ENCODE measurements at regions not wholly inside any gene's neighbourhood (a gene's known extent, or its start where the extent isn't known, plus 50 kb on each side); places are given as distances from the start of the nearest gene placed in this dataset.

DNA sequence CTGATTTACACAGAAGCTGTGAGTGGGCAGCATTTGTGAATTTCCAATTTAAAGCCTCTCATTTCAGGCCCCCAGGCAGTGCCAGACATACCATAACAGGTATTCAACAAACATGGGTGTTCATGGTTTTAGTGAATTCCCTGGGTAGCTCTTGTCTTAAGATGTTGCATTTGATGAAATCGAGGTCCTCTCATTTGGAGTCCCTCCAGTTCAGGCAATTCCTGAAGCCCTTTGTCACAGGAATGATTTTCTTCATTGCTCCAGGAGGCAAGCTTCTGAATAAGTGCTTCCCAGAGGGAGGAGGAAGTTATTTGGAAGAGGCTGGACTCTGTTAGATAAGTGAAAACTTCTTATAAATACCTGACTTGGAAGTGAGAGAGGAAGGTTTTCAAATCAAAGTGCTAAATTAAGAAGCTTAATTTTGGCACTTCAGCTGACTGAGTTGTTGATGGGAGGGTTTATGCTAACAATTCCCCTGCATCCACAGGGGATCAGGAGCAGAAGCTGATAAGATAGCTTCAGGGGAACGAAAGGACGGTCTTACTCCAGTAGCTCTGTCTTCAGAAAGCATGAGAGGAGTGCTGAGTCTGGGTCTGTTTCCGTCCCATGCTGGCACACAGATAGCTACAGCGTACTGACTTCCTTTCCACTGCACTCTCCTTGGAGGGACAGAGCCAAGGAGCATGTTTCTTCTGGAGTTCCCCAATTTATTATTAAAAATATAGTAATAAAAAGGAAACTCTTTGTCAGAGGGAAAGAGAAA, 543.1 kb downstream of the GBA3 start:
- no peak for DNase-seq

DNA sequence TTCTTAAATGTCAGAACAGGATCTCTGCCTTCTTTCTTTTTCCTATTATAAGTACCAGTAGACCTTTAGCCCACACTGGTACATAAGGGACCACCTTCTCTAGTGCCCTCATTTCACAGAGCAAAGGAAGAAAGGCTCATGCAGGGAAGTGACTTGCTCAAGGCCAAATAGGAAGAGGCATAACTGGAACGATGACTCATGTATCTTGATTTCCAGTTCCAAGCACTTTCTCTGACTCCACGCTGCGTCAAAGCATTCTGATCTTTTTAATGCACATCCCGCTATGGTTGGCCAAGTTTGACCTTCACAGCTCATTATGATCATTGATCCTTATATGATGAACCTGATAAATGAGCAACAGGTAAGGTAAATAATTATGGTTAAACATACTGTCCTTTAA, 542.0 kb downstream of the GBA3 start:
- no peak for DNase-seq

DNA sequence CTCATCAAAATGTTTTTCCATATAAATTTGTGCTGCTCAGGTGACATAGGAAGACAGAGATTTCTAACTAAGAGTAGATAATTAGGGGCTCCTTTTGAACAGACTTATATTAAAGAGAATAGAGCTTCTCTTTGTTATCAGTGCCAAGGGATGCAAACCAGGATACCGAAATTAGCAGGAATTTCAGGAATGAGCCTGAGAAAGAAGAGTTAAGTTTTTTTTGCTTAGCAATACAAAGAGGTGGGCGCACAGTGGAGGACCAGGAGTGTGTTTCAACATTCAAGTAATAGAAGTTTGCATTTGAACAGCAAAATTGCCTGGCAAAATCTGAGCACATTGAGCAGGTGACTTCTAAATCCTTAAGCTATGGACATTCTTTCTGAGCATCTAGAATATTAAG, 541.3 kb downstream of the GBA3 start:
- no peak for DNase-seq

DNA sequence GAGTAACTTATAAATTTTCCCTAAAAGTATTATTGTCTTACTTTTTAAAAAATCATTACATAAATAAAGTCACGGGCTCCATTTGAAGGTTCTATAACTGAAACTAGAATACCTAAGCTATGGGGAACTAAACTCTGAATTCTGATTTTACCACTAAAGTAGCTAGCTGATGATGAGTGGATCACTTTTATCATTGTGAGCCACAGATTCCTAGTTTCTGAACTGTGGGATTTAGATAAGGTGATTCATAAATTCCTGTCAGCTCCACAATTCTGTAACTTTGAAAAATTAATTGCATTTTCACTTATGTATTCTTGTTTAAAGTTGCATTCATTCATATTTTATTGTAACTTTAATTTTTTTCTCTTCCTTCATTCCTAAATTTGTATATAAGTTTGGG, 540.9 kb downstream of the GBA3 start:
- DNase-seq: no peak

DNA sequence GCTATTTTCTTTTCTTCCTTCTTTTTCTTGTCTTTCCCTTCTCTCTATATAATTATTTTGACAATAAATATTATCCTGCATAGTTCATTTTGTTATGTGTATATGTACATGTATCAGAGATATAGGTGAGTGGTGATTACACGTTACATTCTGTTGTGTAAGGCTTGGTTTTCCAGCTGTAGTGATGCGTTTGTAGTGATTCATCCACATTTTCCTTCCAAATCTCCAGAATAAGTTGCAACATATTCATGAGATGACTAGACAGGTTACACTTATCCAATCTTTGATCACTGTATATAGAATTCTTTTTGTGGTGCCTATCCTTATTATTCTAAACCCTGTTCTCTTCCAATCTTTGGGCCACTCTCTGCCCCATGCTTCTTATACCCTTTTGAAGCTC, 540.2 kb downstream of the GBA3 start:
- no peak for DNase-seq

DNA sequence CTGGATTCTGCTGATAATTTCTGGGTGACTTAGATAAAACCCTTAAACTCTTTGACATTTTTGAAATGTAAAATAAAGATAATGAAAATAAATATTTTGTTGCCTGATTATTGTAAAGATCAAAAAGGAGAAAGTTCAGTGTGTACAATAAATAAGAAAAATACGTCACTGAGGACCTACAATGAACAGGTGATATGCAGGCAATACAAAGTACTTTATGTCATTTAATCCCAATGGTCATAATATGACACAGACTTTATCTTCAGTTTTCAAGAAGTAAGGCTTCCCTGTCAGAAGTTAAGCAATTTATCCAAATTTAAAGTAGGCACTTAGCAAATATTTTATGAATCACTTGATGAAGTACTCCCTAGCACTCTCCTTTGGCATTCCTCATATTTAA, 532.8 kb downstream of the GBA3 start:
- DNase-seq: no peak

DNA sequence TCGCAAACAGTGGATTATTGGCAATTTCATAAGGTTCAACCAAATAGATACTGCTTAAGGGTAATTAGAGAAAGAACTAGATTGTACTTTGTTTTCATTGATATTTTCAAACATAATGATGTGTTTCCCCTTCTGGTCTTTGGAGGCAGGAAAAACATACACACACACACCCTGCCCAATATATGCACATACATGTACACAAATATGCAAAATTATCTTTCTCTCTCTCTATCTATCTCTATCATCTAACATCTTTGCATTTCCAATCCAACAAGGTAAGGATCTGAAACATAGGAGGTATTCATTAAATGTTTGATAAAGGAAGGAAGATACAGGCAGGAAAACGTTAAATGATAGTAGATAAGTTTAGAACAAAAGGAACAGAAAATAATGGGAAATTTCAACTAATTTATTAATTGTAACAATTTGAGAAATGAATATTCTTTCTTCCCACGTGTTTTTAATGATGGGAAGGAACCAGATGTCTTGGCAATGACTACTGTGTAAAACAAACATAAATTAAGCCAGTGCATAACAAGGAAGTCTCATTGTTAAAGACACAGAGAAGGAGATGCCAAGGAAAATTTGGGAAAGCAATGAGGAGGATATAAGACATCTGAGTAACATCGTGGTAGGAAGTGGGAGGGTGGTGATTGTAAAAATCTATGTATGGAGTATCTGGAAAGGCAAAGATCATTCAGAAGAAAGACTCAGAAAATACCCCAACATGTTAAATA, 532.1 kb downstream of the GBA3 start:
- DNase-seq: no peak

DNA sequence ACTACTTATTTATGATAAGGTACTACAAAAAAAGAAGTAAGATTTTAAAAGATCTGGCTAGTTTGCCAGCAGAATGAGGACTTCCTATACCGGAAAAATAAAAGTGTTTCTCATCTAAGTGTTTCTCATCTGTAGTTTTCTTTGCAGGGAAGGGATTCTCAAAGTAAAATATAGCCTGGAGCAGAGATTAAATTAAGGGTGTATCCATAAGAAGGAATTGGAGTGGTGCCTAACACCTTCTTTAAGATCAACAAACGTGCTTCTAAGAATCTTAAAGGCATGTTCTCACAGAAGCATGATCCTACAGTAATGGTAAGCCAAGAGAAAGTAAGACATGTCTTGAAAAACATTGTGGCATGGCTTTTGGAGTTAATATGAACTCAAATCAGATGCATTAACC, 528.2 kb downstream of the GBA3 start:
- DNase-seq: no peak

DNA sequence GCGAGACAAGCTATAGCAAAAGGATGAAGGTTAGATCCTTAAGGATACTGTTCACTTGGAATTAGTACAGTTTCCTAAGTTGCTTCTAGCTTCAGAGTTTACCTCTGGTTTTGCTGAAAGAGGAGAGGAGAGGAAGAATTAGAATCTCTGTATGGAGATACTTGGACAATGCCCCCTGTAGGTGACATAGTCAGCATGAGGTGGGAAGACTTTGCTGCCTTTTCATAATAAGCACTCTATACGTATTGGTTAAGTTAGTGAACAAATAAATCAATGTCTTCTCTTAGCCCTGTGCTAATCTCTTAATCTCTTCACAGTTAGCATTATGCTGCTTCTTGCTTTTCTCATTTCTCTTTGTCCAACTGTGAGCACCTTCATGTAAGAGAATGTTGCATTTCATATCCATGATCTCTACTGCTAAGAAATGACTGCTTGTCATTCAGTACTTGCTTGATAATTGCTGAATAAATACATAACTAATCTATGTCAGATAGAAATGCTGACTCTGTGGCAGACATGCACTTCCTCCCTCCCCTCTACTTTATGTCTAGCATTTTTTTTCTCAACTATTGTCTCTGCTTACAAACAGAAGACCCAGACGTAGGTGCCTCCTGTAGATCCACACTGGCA, 527.2 kb downstream of the GBA3 start:
- DNase-seq: no peak

DNA sequence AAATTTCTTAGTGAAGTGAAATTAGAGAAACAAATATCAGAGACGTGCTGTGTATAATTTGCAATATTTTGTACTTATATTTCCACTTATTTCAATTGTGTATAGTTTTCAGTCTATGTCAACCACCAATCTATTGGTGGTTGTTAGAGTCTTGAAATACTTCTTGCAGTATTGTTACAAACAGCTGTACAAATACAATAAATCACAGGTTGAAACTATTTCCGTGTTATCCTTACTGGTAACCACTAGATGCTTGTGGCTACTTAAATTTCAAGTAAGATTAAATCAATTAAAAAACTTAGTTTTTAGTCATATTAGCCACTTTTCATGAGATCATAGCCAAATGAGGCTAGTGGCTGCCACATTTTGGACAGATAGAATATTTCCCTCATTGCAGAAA, 520.5 kb downstream of the GBA3 start:
- no peak for DNase-seq

DNA sequence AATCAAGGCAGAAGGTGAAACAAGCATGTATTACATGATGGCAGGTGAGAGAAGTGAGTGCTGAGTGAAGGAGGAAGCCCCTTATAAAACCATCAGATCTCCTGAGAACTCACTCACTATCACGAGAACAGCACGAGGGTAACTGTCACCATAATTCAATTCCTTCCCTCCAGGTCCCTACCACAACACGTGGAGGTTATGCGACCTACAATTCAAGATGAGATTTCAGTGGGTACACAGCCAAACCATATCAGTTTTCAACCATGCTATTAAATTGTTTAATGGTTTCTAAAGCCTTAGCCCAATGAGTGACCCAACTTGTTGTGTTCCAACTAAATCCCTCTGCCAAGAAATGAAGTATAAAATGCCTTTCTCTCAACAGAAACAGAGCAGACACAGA, 519.8 kb downstream of the GBA3 start:
- no peak for DNase-seq

DNA sequence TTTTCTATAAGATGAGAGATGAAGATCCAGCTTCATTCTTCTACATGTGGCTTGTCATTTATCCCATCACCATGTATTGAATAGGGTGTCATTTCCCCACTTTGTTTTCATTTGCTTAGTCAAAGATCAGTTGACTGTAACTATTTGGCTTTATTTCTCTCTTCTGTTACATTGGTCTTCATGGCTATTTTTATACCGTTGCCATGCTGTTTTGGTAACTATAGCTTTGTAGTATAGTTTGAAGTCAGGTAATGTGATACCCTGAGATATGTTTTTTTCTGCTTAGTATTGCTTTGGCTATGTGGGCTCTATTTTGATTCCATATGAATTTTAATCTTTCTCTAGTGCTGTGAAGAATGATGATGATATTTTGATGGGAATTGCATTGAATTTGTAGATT, 514.3 kb downstream of the GBA3 start:
- DNase-seq: no peak

DNA sequence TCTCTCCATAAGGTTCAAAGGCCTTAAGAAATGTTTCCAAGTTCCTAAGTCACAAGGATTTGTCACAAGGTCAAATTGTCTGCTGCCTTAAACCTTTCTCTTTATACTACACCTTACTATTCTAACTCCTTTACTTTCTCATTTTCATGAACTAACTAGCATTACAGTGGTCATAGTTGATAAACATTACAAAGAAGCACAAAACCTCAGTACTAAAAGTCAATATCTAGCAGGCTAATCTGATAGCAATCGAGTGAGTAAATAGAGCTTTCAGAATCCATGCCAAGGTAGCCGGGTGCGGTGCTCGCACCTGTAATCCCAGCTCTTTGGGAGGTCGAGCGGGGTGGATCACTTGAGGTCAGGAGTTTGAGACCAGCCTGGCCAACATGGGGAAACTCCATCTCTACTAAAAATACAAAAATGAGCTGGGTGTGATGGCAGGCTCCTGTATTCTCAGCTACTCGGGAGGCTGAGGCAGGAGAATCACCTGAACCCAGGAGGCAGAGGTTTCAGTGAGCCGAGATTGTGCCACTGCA, 510.0 kb downstream of the GBA3 start:
- DNase-seq: no peak

DNA sequence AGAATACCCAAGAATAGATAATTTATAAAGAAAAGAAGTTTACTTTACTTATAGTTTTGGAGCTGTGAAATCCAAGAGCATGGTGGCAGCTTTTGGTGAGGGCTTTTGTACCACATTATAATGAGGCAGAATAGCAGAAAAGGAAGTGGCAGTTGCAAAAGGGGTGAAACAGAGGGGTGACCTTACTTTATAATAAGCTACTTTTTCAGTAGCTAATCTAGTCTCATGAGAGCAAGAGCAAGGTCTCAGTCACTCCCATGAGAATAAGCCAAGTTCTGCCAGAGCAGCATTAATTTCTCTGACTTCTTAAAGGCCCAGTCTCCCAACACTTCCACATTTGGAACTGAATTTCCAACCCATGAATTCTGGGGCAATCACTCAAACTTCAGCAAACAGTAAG, 502.0 kb downstream of the GBA3 start:
- DNase-seq: no peak

DNA sequence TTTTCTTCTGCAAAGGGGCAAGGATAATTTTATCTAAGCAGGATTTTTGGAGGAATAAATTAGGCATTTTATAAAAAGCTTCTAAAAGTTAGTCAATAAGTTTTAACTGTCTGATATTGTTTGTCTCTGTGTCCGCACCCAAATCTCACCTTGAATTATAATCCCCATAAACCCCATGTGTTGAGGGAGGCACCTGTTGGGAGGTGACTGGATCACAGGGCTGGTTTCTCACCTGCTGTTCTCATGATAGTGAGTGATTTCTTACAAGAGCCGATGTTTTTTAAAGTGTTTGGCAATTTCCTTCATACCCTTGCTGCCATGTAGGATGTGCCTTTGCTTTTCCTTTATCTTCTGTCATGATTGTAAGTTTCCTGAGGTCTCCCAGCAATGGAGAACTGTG, 481.4 kb downstream of the GBA3 start:
- no peak for DNase-seq

DNA sequence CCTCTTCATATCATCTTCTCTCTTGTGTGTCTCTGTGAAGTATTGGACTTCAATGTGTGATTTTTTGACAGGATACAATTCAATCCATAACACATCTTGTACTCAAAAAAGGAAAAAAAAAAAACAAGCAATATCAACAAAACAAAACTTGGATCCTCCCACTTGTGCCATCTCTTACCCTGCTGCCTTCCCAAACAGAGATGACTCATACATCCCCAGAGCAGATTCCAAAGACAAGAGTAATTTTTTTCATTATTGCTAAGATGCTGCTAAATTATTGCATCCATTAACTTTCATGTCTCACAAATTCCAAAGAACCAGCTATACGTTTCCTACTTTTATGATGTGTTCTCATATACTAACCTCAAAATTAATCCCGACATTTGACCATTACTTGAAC, 479.2 kb downstream of the GBA3 start:
- DNase-seq: no peak

DNA sequence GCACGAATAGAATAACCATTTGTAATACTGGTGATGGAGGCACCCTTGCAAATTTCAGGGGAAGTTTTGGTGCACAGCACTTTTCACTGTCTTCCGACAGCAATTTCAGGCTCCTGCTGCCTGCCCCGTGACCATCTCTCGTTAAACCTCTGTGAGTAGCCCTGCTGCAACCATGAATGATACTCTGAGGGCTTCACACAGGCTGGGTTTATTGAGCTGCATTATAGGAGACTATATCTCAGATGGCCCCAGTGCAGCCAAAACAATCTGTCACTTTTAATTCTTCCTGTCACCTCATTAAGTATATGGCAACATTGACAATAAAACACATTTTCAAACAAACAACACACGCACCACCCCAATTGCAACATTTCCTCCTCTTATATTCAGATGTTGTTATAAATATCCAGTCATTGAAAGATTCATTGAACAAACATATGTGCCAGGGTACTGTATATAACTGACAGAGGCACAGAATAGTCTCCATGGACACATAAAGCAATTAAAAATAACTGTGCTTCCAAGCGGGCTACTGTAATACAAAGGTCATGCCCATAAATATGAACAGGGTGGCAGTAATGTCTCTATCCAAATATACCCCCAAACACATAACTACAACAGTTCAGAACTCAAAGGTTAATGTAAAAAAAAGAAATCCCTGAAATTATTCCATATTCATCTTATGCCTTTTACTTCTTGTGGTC, 477.0 kb downstream of the GBA3 start:
- no peak for DNase-seq

DNA sequence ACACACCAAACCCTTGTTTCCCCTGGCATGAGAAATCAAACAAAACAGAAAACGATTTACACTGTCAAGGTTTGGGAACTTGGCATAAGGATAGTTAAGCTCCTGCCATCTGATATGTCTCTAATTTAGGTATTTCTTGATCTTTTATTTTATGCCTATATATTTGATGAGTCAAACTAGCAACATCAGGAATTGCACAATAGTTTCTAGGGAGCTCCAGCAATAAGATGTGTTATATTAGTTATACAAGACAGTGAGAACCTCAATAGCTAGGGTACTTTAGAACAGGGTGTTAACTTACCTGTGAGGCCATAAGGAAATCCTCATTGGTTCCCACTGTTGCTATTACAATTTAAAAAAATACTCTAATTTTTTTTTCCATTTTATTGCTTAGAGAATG, 474.2 kb downstream of the GBA3 start:
- DNase-seq: no peak

DNA sequence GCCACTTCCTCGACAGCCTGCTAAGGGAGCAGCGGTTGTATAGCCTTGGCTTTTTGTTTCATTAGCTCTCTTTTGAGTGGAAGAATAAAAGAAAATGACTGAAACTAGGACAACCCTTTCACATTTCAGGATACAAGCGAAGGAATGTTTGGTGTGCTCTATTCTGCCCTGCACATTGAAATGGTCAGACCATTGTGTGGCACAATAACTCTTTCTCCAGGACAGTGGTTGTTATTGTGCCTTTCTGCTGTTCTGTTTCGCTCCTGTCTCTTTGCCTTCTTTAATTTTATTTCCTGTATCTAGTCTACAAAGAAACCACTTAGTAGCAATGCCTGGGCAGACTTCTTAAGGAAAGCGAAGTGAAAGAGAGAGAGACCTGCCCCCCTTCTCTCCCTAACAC, 473.7 kb downstream of the GBA3 start:
- no peak for DNase-seq

DNA sequence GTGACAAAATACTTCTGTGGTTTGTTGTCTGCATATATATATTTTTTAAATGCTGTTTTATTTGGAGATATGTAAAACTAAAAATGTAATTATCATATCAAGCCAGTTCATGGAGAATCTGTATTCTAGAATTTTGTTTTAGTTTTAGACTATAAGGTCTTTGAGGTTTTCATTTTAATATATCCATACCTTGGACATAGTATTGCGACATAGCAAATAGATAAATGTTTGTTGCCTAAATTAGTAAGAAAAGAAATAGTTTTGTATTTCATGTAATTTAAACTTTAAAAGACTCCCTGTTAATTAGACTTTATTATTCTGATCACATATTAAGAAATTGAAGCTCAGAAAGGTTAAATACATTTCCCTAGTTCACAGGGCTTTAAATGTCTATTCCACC, 472.9 kb downstream of the GBA3 start:
- DNase-seq: no peak

DNA sequence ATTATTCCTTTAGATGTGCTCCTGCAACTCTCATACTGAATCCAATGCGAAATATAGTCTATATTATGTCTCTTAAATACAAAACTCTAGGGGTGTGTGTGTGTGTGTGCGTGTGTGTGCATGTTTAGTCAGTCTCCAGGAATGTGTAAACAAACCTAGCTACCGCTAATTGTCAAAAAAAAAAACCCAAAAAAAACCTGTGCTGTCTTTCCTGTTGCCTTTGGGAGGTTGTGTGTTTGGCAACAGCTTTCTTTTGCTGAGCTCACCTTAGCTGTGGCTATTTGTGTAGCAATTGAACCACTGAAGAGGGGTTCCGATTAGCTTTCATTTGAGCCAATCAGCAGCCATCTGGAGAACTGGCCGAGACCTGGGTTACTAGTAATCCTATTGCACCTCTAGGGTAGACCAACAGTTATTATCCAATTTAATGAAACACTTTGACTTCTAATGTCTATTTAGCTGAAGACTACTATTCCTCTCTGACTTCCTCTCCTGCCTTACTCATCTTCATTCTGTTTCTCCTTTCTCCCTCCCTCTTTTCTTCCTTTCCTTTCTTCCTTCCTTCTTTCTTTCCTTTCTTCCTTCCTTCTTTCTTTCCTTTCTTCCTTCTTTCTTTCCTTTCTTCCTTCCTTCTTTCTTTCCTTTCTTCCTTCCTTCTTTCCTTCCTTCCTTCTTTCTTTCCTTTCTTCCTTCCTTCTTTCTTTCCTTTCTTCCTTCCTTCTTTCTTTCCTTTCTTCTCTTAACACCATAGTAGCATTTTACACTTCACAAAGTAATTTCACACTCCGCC, 471.1 kb downstream of the GBA3 start:
- DNase-seq: no peak

DNA sequence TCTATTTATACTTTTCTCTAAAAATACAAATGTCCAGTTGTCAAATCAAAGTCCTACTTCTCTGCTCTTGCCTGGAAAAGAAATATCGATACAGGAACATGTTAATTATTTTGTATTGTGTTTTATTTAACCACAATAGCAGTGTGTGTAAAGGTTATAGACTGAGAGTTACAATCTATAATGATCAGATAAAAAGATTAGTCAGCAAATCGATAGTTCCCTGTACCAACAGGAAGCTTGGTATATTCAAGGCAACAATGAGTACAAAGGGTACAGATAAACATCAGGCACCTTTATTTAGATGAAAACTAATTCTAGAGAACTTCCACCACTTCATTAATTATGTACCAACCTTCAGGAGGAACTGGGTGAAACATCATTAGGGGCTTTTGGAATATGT, 469.5 kb downstream of the GBA3 start:
- no peak for DNase-seq

DNA sequence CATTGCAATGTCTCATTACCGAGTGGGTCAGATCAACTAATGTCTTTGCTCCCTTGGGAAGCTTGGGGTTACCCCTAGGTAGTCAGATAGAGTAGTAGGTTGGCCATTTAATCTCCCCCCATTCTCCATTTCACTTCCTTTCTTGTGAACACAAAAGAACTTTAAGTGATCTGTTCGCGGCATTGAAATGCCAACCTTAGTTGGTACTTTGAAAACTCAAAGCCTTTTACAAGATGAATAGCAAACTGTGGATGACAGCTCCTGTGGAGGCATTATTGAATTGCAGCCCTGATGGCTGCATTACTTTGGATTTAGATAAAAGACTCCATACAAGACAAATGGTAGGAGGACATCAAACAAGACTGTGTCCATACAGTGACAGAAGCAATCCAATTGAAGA, 469.1 kb downstream of the GBA3 start:
- DNase-seq: no peak

All from NCI-H774 (cell line).